ENCODE measurements at regions not wholly inside any gene's neighbourhood (a gene's known extent, or its start where the extent isn't known, plus 50 kb on each side); places are given as distances from the start of the nearest gene placed in this dataset.

DNA sequence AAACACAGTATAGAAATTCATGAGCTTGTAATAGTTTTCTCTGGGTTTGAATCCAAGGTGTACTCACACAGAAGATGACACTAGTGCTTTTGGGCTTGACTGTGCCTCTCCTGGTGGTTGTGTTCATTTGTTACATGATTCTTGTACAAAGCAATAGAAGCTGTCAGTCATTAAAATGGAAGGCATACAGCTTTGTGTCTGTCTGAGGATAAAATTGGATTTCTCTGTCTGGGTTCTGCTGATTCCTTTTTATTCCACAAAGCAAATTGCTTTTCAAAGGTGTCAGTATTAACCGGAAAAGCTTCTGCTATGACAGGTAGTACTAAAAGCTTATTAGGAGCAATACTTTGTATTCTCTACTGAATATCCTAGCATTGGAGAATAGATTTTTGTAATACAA is 361.2 kb downstream of the SLC6A15 start:
- H2AK5ac ChIP-seq (ENCODE audit: low read depth, low read length): no peak overlapping the region
- no peak overlapping the region for H4K91ac ChIP-seq (ENCODE audit: insufficient read depth, low read depth, low read length)
- H2BK5ac ChIP-seq (ENCODE audit: low read depth, low read length, poor library complexity, severe bottlenecking): no peak overlapping the region
- no peaks in the 10 kb centered on the region for H3K4me1 ChIP-seq (ENCODE audit: control insufficient read depth, insufficient read depth, low read length)
- no peak overlapping the region for H3K27ac ChIP-seq (ENCODE audit: insufficient read depth, low read length)
- in situ Hi-C loops (cut with MboI; ENCODE audit: low sequenced_read_pairs) (no loop called here), intact Hi-C loops (cut with micrococcal nuclease) (no loop called here), dilution Hi-C loops (cut with HindIII; ENCODE audit: low sequenced_read_pairs, unreplicated experiment) (no loop called here)
- no TSS peak for BruUV-seq (replicated peaks)
- H3K9me1 ChIP-seq (ENCODE audit: insufficient read depth, low read length): no peaks in the 10 kb centered on the region
- H2BK20ac ChIP-seq (ENCODE audit: low read depth, low read length): no peak overlapping the region
- DNase-seq (no peak), ATAC-seq (ENCODE audit: low read depth) (no peak)
- no peak overlapping the region for H3K4me3 ChIP-seq (ENCODE audit: insufficient read depth, low read depth, low read length)
- no peak overlapping the region for H2AK9ac ChIP-seq (replicated peaks; ENCODE audit: low read depth, low read length, poor library complexity)
- no peak overlapping the region for H2AFZ ChIP-seq (replicated peaks; ENCODE audit: low read length, poor library complexity)
- no peaks in the 10 kb centered on the region for H3K36me3 ChIP-seq (ENCODE audit: control insufficient read depth, insufficient read depth, low read length)
- CTCF ChIA-PET: interaction anchor here (0.5 kb wide), 1 partner anchor 217 kb away, joined by 3 read pairs; no protein-coding TSS in a partner anchor
- no peaks in the 10 kb centered on the region for H3K79me1 ChIP-seq (ENCODE audit: low read depth in 1 of 2, low read length in 2 of 2)
- no peak overlapping the region for H3K9ac ChIP-seq (ENCODE audit: low read depth, low read length)
- no peak overlapping the region for H4K8ac ChIP-seq (ENCODE audit: low read depth in 2 of 2, low read length in 2 of 2)
- H2BK120ac ChIP-seq (ENCODE audit: low read depth, low read length): no peak overlapping the region
- no peaks in the 10 kb centered on the region for H4K20me1 ChIP-seq (ENCODE audit: insufficient read depth, low read length)
- no peak overlapping the region for H3K56ac ChIP-seq (ENCODE audit: extremely low read depth, insufficient read depth, low read length)
- POLR2A ChIA-PET (ENCODE audit: unreplicated experiment): no interaction called here
- H2BK15ac ChIP-seq (ENCODE audit: low read depth, low read length): no peak overlapping the region
- H3K4ac ChIP-seq (ENCODE audit: low read depth, low read length): no peak overlapping the region
- no peak overlapping the region for H4K5ac ChIP-seq (ENCODE audit: low read depth, low read length)
- H3K9me3 ChIP-seq (ENCODE audit: control insufficient read depth, insufficient read depth, low read length): no peaks in the 10 kb centered on the region
- no peak for TF ChIP-seq FOS (IDR thresholded peaks at IDR 0.05; ENCODE audit: low read depth, low read length)
- TF ChIP-seq, protein P1, sequence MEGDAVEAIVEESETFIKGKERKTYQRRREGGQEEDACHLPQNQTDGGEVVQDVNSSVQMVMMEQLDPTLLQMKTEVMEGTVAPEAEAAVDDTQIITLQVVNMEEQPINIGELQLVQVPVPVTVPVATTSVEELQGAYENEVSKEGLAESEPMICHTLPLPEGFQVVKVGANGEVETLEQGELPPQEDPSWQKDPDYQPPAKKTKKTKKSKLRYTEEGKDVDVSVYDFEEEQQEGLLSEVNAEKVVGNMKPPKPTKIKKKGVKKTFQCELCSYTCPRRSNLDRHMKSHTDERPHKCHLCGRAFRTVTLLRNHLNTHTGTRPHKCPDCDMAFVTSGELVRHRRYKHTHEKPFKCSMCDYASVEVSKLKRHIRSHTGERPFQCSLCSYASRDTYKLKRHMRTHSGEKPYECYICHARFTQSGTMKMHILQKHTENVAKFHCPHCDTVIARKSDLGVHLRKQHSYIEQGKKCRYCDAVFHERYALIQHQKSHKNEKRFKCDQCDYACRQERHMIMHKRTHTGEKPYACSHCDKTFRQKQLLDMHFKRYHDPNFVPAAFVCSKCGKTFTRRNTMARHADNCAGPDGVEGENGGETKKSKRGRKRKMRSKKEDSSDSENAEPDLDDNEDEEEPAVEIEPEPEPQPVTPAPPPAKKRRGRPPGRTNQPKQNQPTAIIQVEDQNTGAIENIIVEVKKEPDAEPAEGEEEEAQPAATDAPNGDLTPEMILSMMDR (conservative IDR thresholded peaks at IDR 0.05; ENCODE audit: low read depth, low read length): no peak
- no peak for TF ChIP-seq MXI1 (IDR thresholded peaks at IDR 0.05; ENCODE audit: borderline replicate concordance, low read depth, low read length)
- TF ChIP-seq CEBPB (IDR thresholded peaks at IDR 0.05; ENCODE audit: low read depth, low read length): no peak
- TF ChIP-seq POLR2A (IDR thresholded peaks at IDR 0.05; ENCODE audit: low read depth, low read length): no peak
- no peak for TF ChIP-seq SMC3 (IDR thresholded peaks at IDR 0.05; ENCODE audit: low read depth, low read length)
- no peak overlapping the region for H3K4me2 ChIP-seq (ENCODE audit: low read depth, low read length)
- H3K27me3 ChIP-seq (ENCODE audit: control insufficient read depth, insufficient read depth, low read length): no peaks in the 10 kb centered on the region
- no peak overlapping the region for H3K14ac ChIP-seq (replicated peaks; ENCODE audit: low read depth, low read length)
- H3K23ac ChIP-seq (ENCODE audit: low read depth, low read length): no peak overlapping the region
- no CpG with 5 or more reads among the region's 1 CpG for WGBS, 2 experiments (ENCODE audit: extremely low coverage in 2 of 2, insufficient read length in 1 of 2)
- H3K18ac ChIP-seq (ENCODE audit: low read depth, low read length): no peak overlapping the region

Data from IMR-90 (cell line).